Activated CD8-positive, alpha-beta memory T cell treated with anti-CD3 and anti-CD28 coated beads, Interleukin-2, amount 50 U/mL, for 4 hours (primary cell): ENCODE measurements at regions not wholly inside any gene's neighbourhood (a gene's known extent, or its start where the extent isn't known, plus 50 kb on each side); places are given as distances from the start of the nearest gene placed in this dataset.
"Not testable (repeated sequence)": the region's sequence is repeated elsewhere in the genome, so short reads cannot be mapped to it uniquely, and the experiment has no call there.

Source experiments
- DNase-seq: peaks from one replicate; pipeline ENCODE4 v3.0.0-alpha.2; 2020

GRCh38 chr5:106085136-106085535, 1585.6 kb downstream of the EFNA5 start:
- no peak for DNase-seq

GRCh38 chr5:106080535-106080934, 1590.2 kb downstream of the EFNA5 start:
- DNase-seq, result no peak

GRCh38 chr5:106076655-106077054, 1594.1 kb downstream of the EFNA5 start:
- no peak for DNase-seq

- no peak for DNase-seq
These were observed 1598.5 kb downstream of the EFNA5 start for GRCh38 chr5:106072208-106072607.

- DNase-seq, result no peak
These were observed 1623.4 kb downstream of the EFNA5 start for GRCh38 chr5:106047341-106047740.

- not testable (repeated sequence) for DNase-seq
These were observed 1638.7 kb downstream of the EFNA5 start for GRCh38 chr5:106032069-106032468.

- no peak for DNase-seq
These were observed 1642.4 kb downstream of the EFNA5 start for GRCh38 chr5:106028314-106028713.

GRCh38 chr5:106020894-106021293, 1649.8 kb downstream of the EFNA5 start:
- no peak for DNase-seq

GRCh38 chr5:106019261-106019660, 1651.5 kb downstream of the EFNA5 start:
- no peak for DNase-seq

- DNase-seq, result no peak
These were observed 1653.4 kb downstream of the EFNA5 start for GRCh38 chr5:106017243-106017857.

GRCh38 chr5:106014262-106014661, 1656.5 kb downstream of the EFNA5 start:
- DNase-seq, result no peak

- DNase-seq, result no peak
These were observed 1664.5 kb downstream of the EFNA5 start for GRCh38 chr5:106006242-106006641.

GRCh38 chr5:105998991-105999390, 1671.7 kb downstream of the EFNA5 start:
- DNase-seq, result not testable (repeated sequence)

GRCh38 chr5:105993027-105993426, 1677.7 kb downstream of the EFNA5 start:
- DNase-seq, result no peak

- DNase-seq, result no peak
These were observed 1688.2 kb downstream of the EFNA5 start for GRCh38 chr5:105982526-105982925.

GRCh38 chr5:105978011-105978410, 1692.7 kb downstream of the EFNA5 start:
- no peak for DNase-seq

- DNase-seq, result no peak
These were observed 1693.6 kb downstream of the EFNA5 start for GRCh38 chr5:105977163-105977562.

GRCh38 chr5:105970919-105971318, 1699.8 kb downstream of the EFNA5 start:
- DNase-seq, result no peak

GRCh38 chr5:105968981-105969380, 1701.8 kb downstream of the EFNA5 start:
- no peak for DNase-seq

- no peak for DNase-seq
These were observed 1707.0 kb downstream of the EFNA5 start for GRCh38 chr5:105963696-105964255.

- no peak for DNase-seq
These were observed 1709.2 kb downstream of the EFNA5 start for GRCh38 chr5:105961572-105961971.

GRCh38 chr5:105956456-105957196, 1714.1 kb downstream of the EFNA5 start:
- no peak for DNase-seq

- no peak for DNase-seq
These were observed 1716.4 kb downstream of the EFNA5 start for GRCh38 chr5:105954341-105954740.

GRCh38 chr5:105953616-105954015, 1717.1 kb downstream of the EFNA5 start:
- no peak for DNase-seq
